ENCODE measurements at regions not wholly inside any gene's neighbourhood (a gene's known extent, or its start where the extent isn't known, plus 50 kb on each side); places are given as distances from the start of the nearest gene placed in this dataset.

- TF ChIP-seq, protein P1, sequence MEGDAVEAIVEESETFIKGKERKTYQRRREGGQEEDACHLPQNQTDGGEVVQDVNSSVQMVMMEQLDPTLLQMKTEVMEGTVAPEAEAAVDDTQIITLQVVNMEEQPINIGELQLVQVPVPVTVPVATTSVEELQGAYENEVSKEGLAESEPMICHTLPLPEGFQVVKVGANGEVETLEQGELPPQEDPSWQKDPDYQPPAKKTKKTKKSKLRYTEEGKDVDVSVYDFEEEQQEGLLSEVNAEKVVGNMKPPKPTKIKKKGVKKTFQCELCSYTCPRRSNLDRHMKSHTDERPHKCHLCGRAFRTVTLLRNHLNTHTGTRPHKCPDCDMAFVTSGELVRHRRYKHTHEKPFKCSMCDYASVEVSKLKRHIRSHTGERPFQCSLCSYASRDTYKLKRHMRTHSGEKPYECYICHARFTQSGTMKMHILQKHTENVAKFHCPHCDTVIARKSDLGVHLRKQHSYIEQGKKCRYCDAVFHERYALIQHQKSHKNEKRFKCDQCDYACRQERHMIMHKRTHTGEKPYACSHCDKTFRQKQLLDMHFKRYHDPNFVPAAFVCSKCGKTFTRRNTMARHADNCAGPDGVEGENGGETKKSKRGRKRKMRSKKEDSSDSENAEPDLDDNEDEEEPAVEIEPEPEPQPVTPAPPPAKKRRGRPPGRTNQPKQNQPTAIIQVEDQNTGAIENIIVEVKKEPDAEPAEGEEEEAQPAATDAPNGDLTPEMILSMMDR (IDR thresholded peaks at IDR 0.05), result no peak
- no peak for TF ChIP-seq POLR2A (IDR thresholded peaks at IDR 0.05)
Measured at GRCh38 chr1:234833646-234834045, 223.7 kb upstream of the IRF2BP2 start.

All from transverse colon (tissue), 3 donors.